IPS-15b (cell line): ENCODE measurements at regions not wholly inside any gene's neighbourhood (a gene's known extent, or its start where the extent isn't known, plus 50 kb on each side); places are given as distances from the start of the nearest gene placed in this dataset.
"Not testable (repeated sequence)": the region's sequence is repeated elsewhere in the genome, so short reads cannot be mapped to it uniquely, and the experiment has no call there.

ENCODE experiments used
- H3K27me3 ChIP-seq: one replicate; pipeline ENCODE4 v1.6.1; 2013; ENCODE audit warnings: low read length; ENCODE audit not compliant: control insufficient read depth, insufficient read depth
- H3K36me3 ChIP-seq: one replicate; pipeline ENCODE4 v1.6.1; 2013; ENCODE audit warnings: low read length; ENCODE audit not compliant: control insufficient read depth, insufficient read depth
- H3K4me1 ChIP-seq: one replicate; pipeline ENCODE4 v1.6.1; 2013; ENCODE audit warnings: mild to moderate bottlenecking, low read length; ENCODE audit not compliant: control insufficient read depth, insufficient read depth
- H3K4me3 ChIP-seq: one replicate; pipeline ENCODE4 v1.5.1; 2013; ENCODE audit warnings: low read depth, low read length
- H3K9ac ChIP-seq: one replicate; pipeline ENCODE4 v1.6.1; 2013; ENCODE audit warnings: low read depth, mild to moderate bottlenecking, low read length
- H3K9me3 ChIP-seq: one replicate; pipeline ENCODE4 v1.6.1; 2013; ENCODE audit warnings: mild to moderate bottlenecking, low read length; ENCODE audit not compliant: control insufficient read depth, insufficient read depth

DNA sequence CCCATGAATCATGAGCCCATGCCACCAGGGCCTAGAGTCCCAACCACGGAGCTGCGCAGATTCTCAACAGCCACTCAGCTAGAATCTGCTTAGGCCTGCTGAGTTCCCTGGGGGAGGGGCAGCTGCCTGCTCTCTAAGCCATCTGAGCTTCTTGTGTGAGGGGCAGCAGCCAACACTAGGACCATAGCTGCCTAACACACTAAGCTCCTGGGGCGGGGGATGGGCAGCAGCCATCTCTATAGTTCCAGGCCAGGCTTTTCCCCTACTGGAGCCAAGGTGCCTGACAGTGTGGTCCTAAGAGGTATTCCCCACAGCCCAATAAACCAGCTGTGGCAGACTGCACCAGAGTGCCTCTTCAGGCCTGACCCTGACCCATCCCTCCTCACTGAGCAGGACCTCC, 255.9 kb upstream of the ACO1 start:
- H3K9me3 ChIP-seq = no peaks in the 10 kb centered on the region

DNA sequence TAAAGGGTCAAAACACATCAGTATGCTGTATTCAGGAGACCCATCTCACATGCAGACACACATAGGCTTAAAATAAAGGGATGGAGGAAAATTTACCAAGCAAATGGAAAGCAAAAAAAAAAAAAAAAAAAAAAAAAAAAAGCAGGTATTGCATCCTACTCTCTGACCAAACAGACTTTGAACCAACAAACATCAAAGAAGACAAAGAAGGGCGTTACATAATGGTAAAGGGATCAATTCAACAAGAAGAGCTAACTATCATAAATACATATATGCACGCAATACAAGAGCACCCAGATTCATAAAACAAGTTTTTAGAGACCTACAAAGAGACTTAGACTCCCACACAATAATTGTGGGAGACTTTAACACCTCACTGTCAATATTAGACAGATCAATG, 253.7 kb upstream of the ACO1 start:
- not testable (repeated sequence) for H3K4me3 ChIP-seq, H3K27me3 ChIP-seq, H3K36me3 ChIP-seq, H3K4me1 ChIP-seq, H3K9me3 ChIP-seq, H3K9ac ChIP-seq

More for the DNA sequence above, 255.9 kb upstream of the ACO1 start:
- Histone ChIP-seq H3K4me3 (no peak overlapping the region), H3K27me3 (no peaks in the 10 kb centered on the region), H3K4me1 (peaks cover 2% of the 10 kb centered on the region), H3K36me3 (no peaks in the 10 kb centered on the region), H3K9ac (no peak overlapping the region)

DNA sequence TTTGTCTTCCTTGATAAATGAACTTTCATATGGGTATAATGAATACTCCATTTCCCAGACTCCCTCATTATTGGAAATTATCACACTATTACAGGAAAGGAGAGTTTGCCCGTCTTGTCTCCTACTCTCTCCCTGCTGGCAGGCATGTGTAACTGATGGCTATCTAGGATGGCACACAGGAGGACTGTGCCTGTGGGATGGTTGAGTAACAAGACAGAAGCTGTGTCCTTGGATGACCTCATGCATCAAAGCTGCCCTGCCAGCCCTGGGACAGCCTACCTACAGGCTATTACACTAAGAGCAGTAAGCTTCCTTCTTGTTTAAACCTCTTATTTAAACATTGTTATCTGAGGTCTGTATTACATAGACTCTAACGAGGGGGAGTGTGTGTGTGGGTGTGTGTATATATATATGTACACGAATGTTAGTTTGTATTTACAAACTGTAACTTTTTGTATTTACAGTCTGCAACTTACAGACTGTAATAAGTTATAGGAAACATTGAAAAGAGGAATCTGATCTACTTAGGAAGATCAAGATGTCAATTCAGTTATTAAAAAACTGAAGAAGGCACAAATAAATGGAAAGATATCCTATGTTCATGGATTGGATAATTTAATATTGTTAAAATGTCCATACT, 247.6 kb upstream of the ACO1 start:
- H3K4me1 ChIP-seq = no peaks in the 10 kb centered on the region
- no peak overlapping the region for H3K9ac ChIP-seq
- H3K4me3 ChIP-seq = no peak overlapping the region
- no peaks in the 10 kb centered on the region for H3K27me3 ChIP-seq
- no peaks in the 10 kb centered on the region for H3K9me3 ChIP-seq
- no peaks in the 10 kb centered on the region for H3K36me3 ChIP-seq

DNA sequence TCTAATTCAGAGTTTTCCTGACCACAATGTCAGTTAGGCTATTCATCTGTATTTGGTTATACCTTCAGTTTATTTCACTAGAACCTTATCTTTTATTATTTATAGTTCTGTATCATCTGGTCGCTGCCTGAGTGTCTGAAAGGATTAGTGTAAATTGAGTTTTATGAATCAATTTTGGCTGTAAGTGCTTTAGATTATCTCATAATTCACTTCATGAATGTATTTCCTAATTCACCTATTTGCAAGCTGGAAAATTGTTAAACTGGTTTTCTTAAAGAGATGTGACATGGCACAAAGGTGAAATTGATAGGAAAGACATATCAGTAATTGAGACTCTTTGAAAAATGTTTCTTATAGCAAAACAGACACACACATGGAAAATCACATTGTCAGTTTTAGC, 242.4 kb upstream of the ACO1 start:
- Histone ChIP-seq H3K27me3 (no peaks in the 10 kb centered on the region), H3K4me1 (no peaks in the 10 kb centered on the region), H3K36me3 (no peaks in the 10 kb centered on the region), H3K4me3 (no peak overlapping the region), H3K9ac (no peak overlapping the region), H3K9me3 (no peaks in the 10 kb centered on the region)

DNA sequence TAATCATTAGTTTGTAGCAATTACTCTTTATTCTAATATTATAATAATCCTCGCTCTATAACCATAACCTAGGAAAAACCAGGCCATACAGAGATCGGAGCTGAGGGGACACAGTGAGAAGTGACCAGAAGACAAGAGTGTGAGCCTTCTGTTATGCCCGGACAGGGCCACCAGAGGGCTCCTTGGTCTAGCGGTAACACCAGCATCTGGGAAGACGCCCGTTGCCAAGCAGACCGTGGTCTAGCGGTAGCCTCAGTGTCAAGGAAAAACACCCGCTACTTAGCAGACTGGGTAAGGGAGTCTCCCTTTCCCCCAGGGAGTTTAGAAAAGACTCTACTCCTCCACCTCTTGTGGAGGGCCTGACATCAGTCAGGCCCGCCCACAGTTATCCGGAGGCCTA, 235.9 kb upstream of the ACO1 start:
- H3K9ac ChIP-seq = not testable (repeated sequence)

DNA sequence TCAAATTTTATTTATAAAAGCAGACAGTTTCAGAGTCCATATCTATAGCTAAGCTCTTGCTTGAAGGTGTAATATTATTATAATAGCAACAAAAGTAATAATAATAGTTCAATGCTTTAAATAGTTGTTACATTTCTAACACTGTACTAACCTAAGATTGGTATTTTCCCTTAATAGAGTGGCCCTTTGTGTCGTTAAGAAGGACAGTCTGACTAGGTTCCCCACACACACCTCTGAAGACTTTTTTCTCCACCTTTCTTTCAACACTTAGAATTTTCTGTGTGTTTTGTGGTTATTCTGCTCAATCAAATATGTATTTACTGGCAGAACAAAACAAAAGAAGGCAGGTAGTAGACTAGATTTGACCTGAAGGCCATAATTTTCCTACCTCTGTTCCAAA, 223.2 kb upstream of the ACO1 start:
- no peaks in the 10 kb centered on the region for H3K9me3 ChIP-seq
- H3K27me3 ChIP-seq = no peaks in the 10 kb centered on the region
- H3K36me3 ChIP-seq = no peaks in the 10 kb centered on the region
- H3K9ac ChIP-seq = no peak overlapping the region
- H3K4me1 ChIP-seq = no peaks in the 10 kb centered on the region
- H3K4me3 ChIP-seq = no peak overlapping the region

More for the DNA sequence above, 235.9 kb upstream of the ACO1 start:
- not testable (repeated sequence) for H3K4me1 ChIP-seq, H3K27me3 ChIP-seq, H3K4me3 ChIP-seq, H3K36me3 ChIP-seq, H3K9me3 ChIP-seq

DNA sequence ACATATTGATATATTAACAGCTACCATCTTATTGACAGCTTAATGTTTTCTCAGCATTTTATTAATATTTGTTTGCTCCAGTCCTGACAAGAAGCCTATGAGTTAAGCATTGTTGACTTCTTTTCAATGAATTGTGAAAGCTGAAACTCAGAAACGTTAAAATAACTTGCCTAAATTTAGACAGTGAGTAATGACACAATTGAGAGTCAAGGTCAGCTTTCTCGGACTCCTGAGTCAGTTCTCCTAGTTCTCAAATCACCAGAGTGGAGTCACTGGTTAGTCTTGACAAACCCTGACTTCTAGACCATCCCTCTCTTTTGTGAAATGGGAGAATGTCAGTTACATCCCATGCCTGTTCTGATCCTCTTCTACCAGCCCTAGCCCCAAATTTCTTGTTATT, 222.7 kb upstream of the ACO1 start:
- H3K9ac ChIP-seq = no peak overlapping the region
- no peaks in the 10 kb centered on the region for H3K4me1 ChIP-seq
- no peaks in the 10 kb centered on the region for H3K27me3 ChIP-seq
- H3K9me3 ChIP-seq = no peaks in the 10 kb centered on the region
- no peak overlapping the region for H3K4me3 ChIP-seq
- no peaks in the 10 kb centered on the region for H3K36me3 ChIP-seq

DNA sequence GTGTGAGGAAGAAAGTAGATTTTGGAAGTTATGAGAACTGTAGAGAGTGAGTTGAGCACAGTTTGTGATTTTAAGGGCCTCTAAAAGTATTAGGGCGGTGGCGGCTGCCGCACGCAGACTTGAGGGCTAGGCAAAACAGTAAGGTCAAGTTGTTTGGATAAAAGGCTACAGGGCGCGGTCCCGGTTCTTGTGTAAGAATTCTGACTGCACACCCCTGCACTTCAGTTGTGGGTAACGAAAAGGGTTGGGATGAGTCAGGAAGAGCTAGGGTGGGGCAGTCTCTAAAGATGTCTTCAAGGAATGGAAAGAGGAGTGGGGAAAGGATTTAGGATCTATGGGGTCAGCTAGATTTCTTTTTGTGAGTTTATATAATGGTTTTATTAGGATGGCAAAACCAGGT, 218.1 kb upstream of the ACO1 start:
- H3K9ac ChIP-seq, H3K9me3 ChIP-seq, H3K36me3 ChIP-seq, H3K4me1 ChIP-seq, H3K27me3 ChIP-seq, H3K4me3 ChIP-seq: not testable (repeated sequence)

DNA sequence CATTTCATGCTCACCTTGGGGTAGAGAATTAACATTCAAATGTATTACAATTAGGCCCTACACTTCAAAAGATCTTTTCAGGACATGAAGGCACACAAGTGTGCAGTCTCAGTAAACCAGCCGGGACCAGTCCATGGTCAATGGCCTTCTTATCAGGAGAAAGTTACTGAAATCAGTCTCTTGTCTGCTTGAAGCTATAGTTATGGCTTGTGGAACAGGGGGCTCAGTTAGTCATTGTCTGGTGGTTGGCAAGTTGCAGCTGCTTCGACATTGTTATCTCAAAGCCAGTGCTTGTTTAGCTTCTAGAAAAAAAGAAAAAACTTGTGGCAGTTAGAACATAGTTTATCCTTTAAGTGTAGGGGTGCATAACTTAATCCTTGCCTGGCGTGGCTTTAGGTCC, 213.1 kb upstream of the ACO1 start:
- no peak overlapping the region for H3K4me3 ChIP-seq
- H3K4me1 ChIP-seq = no peaks in the 10 kb centered on the region
- no peaks in the 10 kb centered on the region for H3K27me3 ChIP-seq
- no peak overlapping the region for H3K9ac ChIP-seq
- H3K9me3 ChIP-seq = no peaks in the 10 kb centered on the region
- H3K36me3 ChIP-seq = no peaks in the 10 kb centered on the region

DNA sequence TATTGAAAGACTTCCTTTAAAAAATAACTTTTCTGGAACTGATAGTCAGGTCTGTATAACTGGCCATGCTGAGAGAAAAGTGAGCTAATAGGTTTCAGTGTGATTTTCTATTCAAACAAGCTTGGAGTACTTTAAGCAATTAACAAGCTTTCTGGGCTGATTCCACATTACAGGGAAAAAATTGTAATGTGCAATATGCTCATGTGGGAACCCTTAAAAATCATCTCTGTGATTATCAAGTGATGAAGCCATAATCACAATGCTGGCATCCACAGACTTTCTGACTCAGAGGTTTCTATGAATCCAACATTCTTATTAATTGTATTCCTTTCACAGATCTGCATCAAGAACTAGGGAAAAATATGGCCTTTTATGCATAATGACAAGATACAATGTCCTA, 212.2 kb upstream of the ACO1 start:
- Histone ChIP-seq H3K9ac (no peak overlapping the region), H3K27me3 (no peaks in the 10 kb centered on the region), H3K4me1 (no peaks in the 10 kb centered on the region), H3K36me3 (no peaks in the 10 kb centered on the region), H3K9me3 (no peaks in the 10 kb centered on the region), H3K4me3 (no peak overlapping the region)

DNA sequence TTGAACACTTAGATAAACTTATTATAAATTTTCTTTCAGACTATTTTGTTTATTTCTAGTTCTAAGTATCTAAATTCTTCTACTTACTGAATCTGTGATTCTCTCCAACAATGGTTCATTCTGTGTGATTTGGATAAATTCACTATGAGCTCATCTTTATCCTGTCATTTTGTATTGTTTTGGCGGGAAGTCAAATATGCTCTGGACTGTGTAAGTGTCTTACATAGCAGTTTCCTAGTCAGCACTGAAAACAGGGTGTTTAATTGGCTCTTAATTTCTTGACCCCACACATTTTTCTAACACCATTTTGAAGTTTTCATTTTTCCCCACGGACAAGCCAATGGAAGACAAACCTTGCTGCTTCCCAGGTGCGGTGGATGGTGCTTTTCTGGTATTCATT, 207.0 kb upstream of the ACO1 start:
- Histone ChIP-seq H3K9ac (no peak overlapping the region), H3K4me1 (no peaks in the 10 kb centered on the region), H3K27me3 (no peaks in the 10 kb centered on the region), H3K4me3 (no peak overlapping the region), H3K36me3 (no peaks in the 10 kb centered on the region), H3K9me3 (no peaks in the 10 kb centered on the region)

DNA sequence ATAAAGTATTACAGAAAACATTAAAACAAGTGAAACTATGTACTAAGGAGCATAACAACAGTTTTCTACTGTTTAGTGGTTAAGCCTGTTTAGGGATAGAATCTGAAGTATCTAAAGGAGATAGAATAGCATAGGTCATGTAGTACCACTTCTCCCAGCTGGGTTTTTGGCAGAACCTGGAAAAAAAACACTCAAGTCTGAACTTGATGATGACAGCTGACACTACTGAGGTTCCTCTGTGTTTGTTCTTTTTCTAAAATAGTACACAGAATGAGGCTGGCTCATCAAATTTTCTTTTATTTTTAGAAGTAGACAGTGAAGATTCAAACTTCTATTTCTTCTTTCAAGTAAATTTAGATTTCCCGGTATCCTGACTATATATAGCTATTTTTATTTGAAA, 203.8 kb upstream of the ACO1 start:
- no peaks in the 10 kb centered on the region for H3K9me3 ChIP-seq
- H3K27me3 ChIP-seq = no peaks in the 10 kb centered on the region
- H3K9ac ChIP-seq = no peak overlapping the region
- H3K36me3 ChIP-seq = no peaks in the 10 kb centered on the region
- no peaks in the 10 kb centered on the region for H3K4me1 ChIP-seq
- no peak overlapping the region for H3K4me3 ChIP-seq

DNA sequence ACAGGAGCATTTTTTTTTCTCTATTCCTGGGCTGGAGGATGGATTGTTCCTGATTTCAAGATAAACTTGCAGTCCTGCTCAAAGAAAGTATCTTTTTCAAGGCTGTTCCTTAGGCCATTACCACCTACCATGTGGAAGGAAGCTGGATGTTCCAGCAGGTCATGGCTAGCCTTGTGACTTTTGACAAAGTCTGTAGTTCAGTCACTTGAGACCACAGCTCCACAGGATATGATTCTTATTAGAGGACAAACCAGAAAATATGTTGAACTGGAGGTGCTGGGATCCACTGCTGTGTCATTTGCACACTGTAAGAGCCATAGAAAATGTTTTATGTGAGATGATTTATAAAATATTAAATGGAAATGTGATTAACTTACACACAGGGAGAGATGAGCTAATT, 184.2 kb upstream of the ACO1 start:
- Histone ChIP-seq H3K4me3 (no peak overlapping the region), H3K27me3 (no peaks in the 10 kb centered on the region), H3K9me3 (no peaks in the 10 kb centered on the region), H3K36me3 (no peaks in the 10 kb centered on the region), H3K4me1 (no peaks in the 10 kb centered on the region), H3K9ac (no peak overlapping the region)
